ENCODE measurements at regions not wholly inside any gene's neighbourhood (a gene's known extent, or its start where the extent isn't known, plus 50 kb on each side); places are given as distances from the start of the nearest gene placed in this dataset.

DNA sequence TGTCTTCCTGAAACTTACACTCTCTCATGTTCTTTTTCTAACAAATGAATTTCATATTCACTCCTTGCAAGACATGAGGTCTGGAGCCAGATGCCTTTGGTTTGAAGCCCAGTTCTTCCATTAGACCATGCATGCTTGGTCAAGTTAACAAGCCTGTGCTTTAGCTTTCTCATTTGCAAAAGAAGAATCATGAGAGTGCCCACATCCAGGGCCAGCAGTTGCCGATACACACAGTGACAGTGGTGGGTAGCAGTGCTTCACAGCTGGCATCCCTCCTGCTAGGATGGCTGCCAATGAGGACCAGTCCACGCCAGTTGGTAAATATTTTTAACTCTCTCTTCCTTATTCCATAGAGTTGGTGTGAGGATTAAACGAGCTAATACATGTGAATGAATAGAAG is 163.1 kb downstream of the PHLDA1 start:
- TF ChIP-seq EZH2 (IDR thresholded peaks at IDR 0.05; ENCODE audit: insufficient read depth, poor library complexity, severe bottlenecking) (no peak), EZH2phosphoT487 (IDR thresholded peaks at IDR 0.05; ENCODE audit: insufficient read depth, low read depth) (no peak)
